Heart right ventricle (tissue), 16 donors: ENCODE measurements at regions not wholly inside any gene's neighbourhood (a gene's known extent, or its start where the extent isn't known, plus 50 kb on each side); places are given as distances from the start of the nearest gene placed in this dataset.

Experiments
- ATAC-seq, 8 donors: fragments of 200-7000 bp; cut with Tn5 transposase; one replicate each; pipeline ENCODE4 v1.9.1; 2020; ENCODE audit warnings: mild to moderate bottlenecking in 8 of 8, moderate library complexity in 8 of 8, moderate number of reproducible peaks in 1 of 8
- DNase-seq, 2 donors: peaks; one replicate each; pipeline ENCODE4 v3.0.0-alpha.2; 2020
- H3K27ac ChIP-seq, 10 donors: fragments of 200-600 bp; sonication (generic) in 2 of 10; one replicate each; pipeline versions ENCODE4 v1.5.0 to v1.8.0; 2020 to 2022; ENCODE audit warnings: mild to moderate bottlenecking in 3 of 10
- H3K27me3 ChIP-seq, 7 donors: fragments of 200-600 bp; one replicate each; pipeline ENCODE4 v1.8.0; 2021 to 2022; ENCODE audit warnings: mild to moderate bottlenecking in 2 of 7
- H3K36me3 ChIP-seq, 9 donors: fragments of 200-600 bp; sonication (generic) in 1 of 9; one replicate each; pipeline versions ENCODE4 v1.5.0 to v1.8.0; 2020 to 2022; ENCODE audit warnings: mild to moderate bottlenecking in 2 of 9
- H3K4me1 ChIP-seq, 9 donors: fragments of 200-600 bp; sonication (generic) in 1 of 9; one replicate each; pipeline versions ENCODE4 v1.5.0 to v1.8.0; 2020 to 2022; ENCODE audit warnings: mild to moderate bottlenecking in 4 of 9
- H3K4me3 ChIP-seq, 10 donors: fragments of 200-600 bp; sonication (generic) in 2 of 10; one replicate each; pipeline versions ENCODE4 v1.5.0 to v1.8.0; 2020 to 2022; ENCODE audit warnings: mild to moderate bottlenecking in 7 of 10, moderate library complexity in 2 of 10
- H3K9me3 ChIP-seq, 11 donors: fragments of 200-600 bp in 10 of 11; sonication (generic) in 2 of 11; one replicate each; pipeline versions ENCODE4 v1.5.0 to v1.8.0; 2013 to 2022; ENCODE audit warnings: mild to moderate bottlenecking in 2 of 11, control low read depth in 1 of 11, moderate library complexity in 1 of 11
- CTCF ChIP-seq, 9 donors: fragments of 200-600 bp; sonication (generic) in 2 of 9; IDR thresholded peaks; one replicate each; pipeline versions ENCODE4 v1.5.0 to v1.8.0; 2021 to 2022; ENCODE audit warnings: antibody characterized with exemption in 9 of 9, mild to moderate bottlenecking in 5 of 9, moderate library complexity in 1 of 9
- WGBS, 2 donors: extraction: QIAGEN DNeasy Blood & Tissue Kit; methylation state at CpG; one replicate each; pipeline ENCODE4 v1.1.7; 2013; ENCODE audit warnings: inconsistent platforms in 1 of 2; 5-methylcytosine and 5-hydroxymethylcytosine counted together
- intact Hi-C, 10 donors: fragments of 100-400 bp; cut with DNase I; formaldehyde crosslinking; loops; one replicate each; pipeline versions ENCODE4 v1.11.1 to v1.14.2; 2022
- donor health status: Arrhythmogenic right ventricular cardiomyopathy.
- donor health status: ischemic (EF 13 %, LVEDD 7.1; RV severe dilation, severe dysfunction).
- donor health status: healthy with polysubstance abuse.
- donor health status: DM: no; HTN: yes; CAD: no.
- donor health status: DM: no; HTN: no; CAD: no.
- donor health status: ischemic (EF 25% LVEDD 6.9; RV normal size, moderate dysfunction).
- donor health status: ischemic (EF 25% LVEDD 5.7; RV mildly dilated, moderate dysfunction).
- donor health status: healthy.
- donor health status: DM: yes; HTN: yes; CAD: no.
- donor health status: Ischemic cardiomyopathy.
- donor health status: ischemic (EF 35%, LVEDD 5.7; RV mildly dilated, moderate dysfunction).
- donor health status: nonischemic (EF 11% LVEDD 7.7; RV severe dilation, severe dysfunction).
- donor health status: DM: yes; HTN: yes; CAD: no.
- donor health status: PGD.
- donor health status: ischemic (EF 29% LVEDD 5.4; RV normal size, mild dysfunction).
- donor health status: nonischemic (EF 23%, LVEDD 6.1; RV moderate dilation, normal function).

GRCh38 chr6:157766901-157767774 lies 55.9 kb upstream of the SNX9 start:
- H3K4me1 ChIP-seq, result peaks cover 4 to 69% (median 33%) of the 10 kb centered on the region in 9 donors
- H3K4me3 ChIP-seq, result no peak overlapping the region
- intact Hi-C loops, result no loop called here
- H3K36me3 ChIP-seq, result no peaks in the 10 kb centered on the region
- peak overlapping the region in 4 of 10 donors; percentile 2 to 87 (median 20) for H3K27ac ChIP-seq
- no peak for DNase-seq
- H3K27me3 ChIP-seq, result peaks cover 0 to under 1% (median 0%) of the 10 kb centered on the region in 7 donors
- WGBS, 2 donors, result 97 to 98% methylated on average over 11 of the region's 11 CpGs
- no peak for TF ChIP-seq CTCF (IDR thresholded peaks at IDR 0.05)
- H3K9me3 ChIP-seq, result no peaks in the 10 kb centered on the region
- no peak for ATAC-seq

- H3K4me3 ChIP-seq, result no peak overlapping the region
- H3K27me3 ChIP-seq, result peaks cover 0 to 4% (median 0%) of the 10 kb centered on the region in 7 donors
- intact Hi-C loops, result no loop called here
- peaks cover 4 to 63% (median 27%) of the 10 kb centered on the region in 9 donors for H3K4me1 ChIP-seq
- TF ChIP-seq CTCF (IDR thresholded peaks at IDR 0.05), result no peak
- DNase-seq (no peak), ATAC-seq (no peak)
- no peaks in the 10 kb centered on the region for H3K9me3 ChIP-seq
- peak overlapping the region in 5 of 10 donors; percentile 2 to 87 (median 10) for H3K27ac ChIP-seq
- no peaks in the 10 kb centered on the region for H3K36me3 ChIP-seq
- WGBS, 2 donors, result 98 to 100% methylated on average over 3 of the region's 3 CpGs
Observed at GRCh38 chr6:157767775-157768156, 55.3 kb upstream of the SNX9 start.

- no peaks in the 10 kb centered on the region for H3K36me3 ChIP-seq
- H3K4me3 ChIP-seq, result no peak overlapping the region
- 86 to 87% methylated on average over 6 of the region's 6 CpGs for WGBS, 2 donors
- DNase-seq (no peak), ATAC-seq (no peak)
- no peaks in the 10 kb centered on the region for H3K9me3 ChIP-seq
- peak overlapping the region in 5 of 10 donors; percentile 2 to 87 (median 10) for H3K27ac ChIP-seq
- intact Hi-C loops, result no loop called here
- H3K4me1 ChIP-seq, result peaks cover 4 to 58% (median 22%) of the 10 kb centered on the region in 9 donors
- peaks cover 0 to 6% (median 0%) of the 10 kb centered on the region in 7 donors for H3K27me3 ChIP-seq
- no peak for TF ChIP-seq CTCF (IDR thresholded peaks at IDR 0.05)
Observed at GRCh38 chr6:157768304-157768703, 54.7 kb upstream of the SNX9 start.

GRCh38 chr6:157768863-157769551 lies 54.0 kb upstream of the SNX9 start:
- ATAC-seq (peak in 1 of 8 donors; percentile 10), DNase-seq (no peak)
- no peaks in the 10 kb centered on the region for H3K9me3 ChIP-seq
- peak overlapping the region in 1 of 10 donors; percentile 68 for H3K27ac ChIP-seq
- 75 to 85% methylated on average over 13 of the region's 13 CpGs for WGBS, 2 donors
- TF ChIP-seq CTCF (IDR thresholded peaks at IDR 0.05), result no peak
- H3K36me3 ChIP-seq, result no peaks in the 10 kb centered on the region
- peaks cover 0 to 12% (median 0%) of the 10 kb centered on the region in 7 donors for H3K27me3 ChIP-seq
- peaks cover 3 to 57% (median 15%) of the 10 kb centered on the region in 9 donors for H3K4me1 ChIP-seq
- H3K4me3 ChIP-seq, result no peak overlapping the region
- intact Hi-C loops, result no loop called here
